ENCODE measurements at regions not wholly inside any gene's neighbourhood (a gene's known extent, or its start where the extent isn't known, plus 50 kb on each side); places are given as distances from the start of the nearest gene placed in this dataset.
"Not testable (repeated sequence)": the region's sequence is repeated elsewhere in the genome, so short reads cannot be mapped to it uniquely, and the experiment has no call there.

- Histone ChIP-seq H3K27ac (no peak overlapping the region), H3K36me3 (no peaks in the 10 kb centered on the region), H3K4me1 (no peaks in the 10 kb centered on the region), H3K27me3 (no peaks in the 10 kb centered on the region), H3K4me3 (no peak overlapping the region), H3K9me3 (no peaks in the 10 kb centered on the region)
- intact Hi-C loops (cut with DNase I): no loop called here
- DNase-seq (no peak), FAIRE-seq (no peak), ATAC-seq (no peak)
- no peak for TF ChIP-seq CTCF (IDR thresholded peaks at IDR 0.05)
Measured at GRCh38 chr4:155062948-155063347, 145.5 kb upstream of the NPY2R start.

DNA sequence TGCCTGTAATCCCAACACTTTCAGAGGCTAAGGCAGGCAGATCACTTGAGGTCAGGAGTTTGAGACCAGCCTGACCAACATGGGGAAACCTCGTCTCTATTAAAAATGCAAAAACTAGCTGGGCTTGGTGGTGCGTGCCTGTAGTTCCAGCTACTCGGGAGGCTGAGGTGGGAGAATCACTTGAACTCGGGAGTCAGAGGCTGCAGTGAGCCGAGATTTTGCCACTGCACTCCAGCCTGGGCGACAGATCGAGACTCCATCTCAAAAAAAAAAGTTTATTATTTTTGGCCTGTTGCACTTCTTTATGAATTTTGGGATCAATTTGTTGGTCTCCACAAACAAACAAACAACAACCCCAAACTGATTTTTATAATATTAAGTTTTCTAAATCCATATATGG lies 143.5 kb upstream of the NPY2R start:
- FAIRE-seq; H3K4me3 ChIP-seq; intact Hi-C loops (cut with DNase I); H3K36me3 ChIP-seq; H3K27me3 ChIP-seq; H3K4me1 ChIP-seq; H3K27ac ChIP-seq; ATAC-seq; DNase-seq; H3K9me3 ChIP-seq: not testable (repeated sequence)
- 95 to 96% methylated on average over 7 of the region's 7 CpGs for WGBS, 2 donors

- no peaks in the 10 kb centered on the region for H3K36me3 ChIP-seq
- no peaks in the 10 kb centered on the region for H3K27me3 ChIP-seq
- DNase-seq (no peak), ATAC-seq (no peak), FAIRE-seq (no peak)
- no peaks in the 10 kb centered on the region for H3K4me1 ChIP-seq
- no peaks in the 10 kb centered on the region for H3K9me3 ChIP-seq
- H3K27ac ChIP-seq: no peak overlapping the region
- no peak overlapping the region for H3K4me3 ChIP-seq
- intact Hi-C loops (cut with DNase I): no loop called here
- no peak for TF ChIP-seq CTCF (IDR thresholded peaks at IDR 0.05)
Measured at GRCh38 chr4:155066871-155067270, 141.6 kb upstream of the NPY2R start.

DNA sequence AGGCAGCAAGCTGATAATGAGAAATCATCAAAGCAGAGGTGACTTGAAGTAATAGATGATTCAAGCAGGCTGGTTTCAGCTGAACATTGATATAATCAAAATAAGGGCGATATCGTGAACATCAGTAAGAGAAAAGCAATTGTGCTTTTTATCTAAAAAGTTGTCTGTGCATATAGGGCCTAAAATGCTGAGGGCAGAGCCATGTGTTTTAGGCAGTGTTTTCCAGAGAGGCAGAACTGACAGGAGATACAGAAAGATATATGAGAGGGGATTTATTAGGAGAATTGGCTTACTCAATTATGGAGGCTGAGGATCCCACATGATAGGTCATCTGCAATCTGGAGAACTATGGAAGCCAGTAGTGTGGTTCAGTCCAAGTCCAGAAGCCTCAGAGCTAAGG lies 136.5 kb upstream of the NPY2R start:
- no peak for TF ChIP-seq CTCF (IDR thresholded peaks at IDR 0.05)
- no peak overlapping the region for H3K27ac ChIP-seq
- no peak overlapping the region for H3K4me3 ChIP-seq
- no peaks in the 10 kb centered on the region for H3K9me3 ChIP-seq
- ATAC-seq (no peak), FAIRE-seq (no peak), DNase-seq (no peak)
- H3K4me1 ChIP-seq: peaks cover 0 to 12% (median 0%) of the 10 kb centered on the region in 3 donors
- intact Hi-C loops (cut with DNase I): no loop called here
- 91 to 98% methylated on average over 2 of the region's 2 CpGs for WGBS, 2 donors
- H3K36me3 ChIP-seq: no peaks in the 10 kb centered on the region
- peaks cover 0 to 4% (median 0%) of the 10 kb centered on the region in 4 donors for H3K27me3 ChIP-seq

DNA sequence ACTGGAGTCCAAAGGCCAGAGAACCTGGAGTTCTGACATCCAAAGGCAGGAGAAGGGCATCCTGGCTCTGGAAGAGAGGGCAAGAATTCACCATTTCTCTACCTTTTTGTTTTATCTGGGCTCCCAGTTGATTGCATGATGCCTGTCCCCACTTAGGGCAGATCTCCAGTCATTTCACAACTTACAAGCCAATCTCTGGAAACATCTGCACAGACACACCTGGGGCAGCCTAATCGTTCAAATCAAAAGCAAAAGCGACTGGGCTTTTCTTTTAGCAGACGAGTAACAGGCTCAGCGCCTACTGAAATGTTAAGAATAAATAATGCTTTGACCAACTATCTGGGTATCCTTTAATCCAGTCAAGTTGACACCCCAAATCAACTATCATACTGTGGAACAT lies 136.0 kb upstream of the NPY2R start:
- ATAC-seq: no peak

More for the DNA sequence above, 136.0 kb upstream of the NPY2R start:
- WGBS, 2 donors: 89 to 90% methylated on average over 4 of the region's 4 CpGs
- peaks cover 0 to 12% (median 0%) of the 10 kb centered on the region in 3 donors for H3K4me1 ChIP-seq
- H3K9me3 ChIP-seq: no peaks in the 10 kb centered on the region
- no peak for TF ChIP-seq CTCF (IDR thresholded peaks at IDR 0.05)
- FAIRE-seq (no peak), DNase-seq (no peak)
- H3K27ac ChIP-seq: no peak overlapping the region
- intact Hi-C loops (cut with DNase I): no loop called here
- no peak overlapping the region for H3K4me3 ChIP-seq
- H3K27me3 ChIP-seq: peaks cover 0 to 4% (median 0%) of the 10 kb centered on the region in 4 donors
- no peaks in the 10 kb centered on the region for H3K36me3 ChIP-seq

Measured in pancreas (tissue), 10 donors.